ENCODE measurements at regions not wholly inside any gene's neighbourhood (a gene's known extent, or its start where the extent isn't known, plus 50 kb on each side); places are given as distances from the start of the nearest gene placed in this dataset.

DNA sequence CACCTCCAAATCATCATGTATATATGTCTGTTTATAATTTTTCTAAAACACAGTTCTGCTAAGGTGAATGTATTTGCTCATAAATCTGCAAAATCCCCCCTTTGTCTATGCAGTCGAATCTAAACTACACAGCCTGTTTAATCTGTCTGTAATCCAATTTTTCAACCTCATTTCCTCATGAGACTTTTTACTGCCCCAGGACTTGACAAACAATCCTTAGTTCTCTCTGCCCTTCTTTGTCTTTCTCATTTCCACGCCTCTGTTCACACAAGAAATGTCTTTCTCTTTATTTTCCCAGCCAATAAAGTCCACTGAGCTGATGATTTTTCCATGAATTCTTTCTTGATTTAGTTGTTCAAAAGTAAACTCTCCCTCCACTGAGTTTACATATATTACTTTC, 1154.3 kb downstream of the FAM181B start:
- TF ChIP-seq, protein P1, sequence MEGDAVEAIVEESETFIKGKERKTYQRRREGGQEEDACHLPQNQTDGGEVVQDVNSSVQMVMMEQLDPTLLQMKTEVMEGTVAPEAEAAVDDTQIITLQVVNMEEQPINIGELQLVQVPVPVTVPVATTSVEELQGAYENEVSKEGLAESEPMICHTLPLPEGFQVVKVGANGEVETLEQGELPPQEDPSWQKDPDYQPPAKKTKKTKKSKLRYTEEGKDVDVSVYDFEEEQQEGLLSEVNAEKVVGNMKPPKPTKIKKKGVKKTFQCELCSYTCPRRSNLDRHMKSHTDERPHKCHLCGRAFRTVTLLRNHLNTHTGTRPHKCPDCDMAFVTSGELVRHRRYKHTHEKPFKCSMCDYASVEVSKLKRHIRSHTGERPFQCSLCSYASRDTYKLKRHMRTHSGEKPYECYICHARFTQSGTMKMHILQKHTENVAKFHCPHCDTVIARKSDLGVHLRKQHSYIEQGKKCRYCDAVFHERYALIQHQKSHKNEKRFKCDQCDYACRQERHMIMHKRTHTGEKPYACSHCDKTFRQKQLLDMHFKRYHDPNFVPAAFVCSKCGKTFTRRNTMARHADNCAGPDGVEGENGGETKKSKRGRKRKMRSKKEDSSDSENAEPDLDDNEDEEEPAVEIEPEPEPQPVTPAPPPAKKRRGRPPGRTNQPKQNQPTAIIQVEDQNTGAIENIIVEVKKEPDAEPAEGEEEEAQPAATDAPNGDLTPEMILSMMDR (conservative IDR thresholded peaks at IDR 0.05; ENCODE audit: low read depth, low read length), result no peak
- TF ChIP-seq POLR2A (IDR thresholded peaks at IDR 0.05; ENCODE audit: low read depth, low read length) (no peak), BHLHE40 (IDR thresholded peaks at IDR 0.05; ENCODE audit: low read depth, low read length) (no peak), RCOR1 (IDR thresholded peaks at IDR 0.05; ENCODE audit: insufficient replicate concordance, low read length) (no peak), RAD21 (IDR thresholded peaks at IDR 0.05; ENCODE audit: low read length) (no peak), MXI1 (IDR thresholded peaks at IDR 0.05; ENCODE audit: borderline replicate concordance, low read depth, low read length) (no peak)
- TF ChIP-seq, protein P2, sequence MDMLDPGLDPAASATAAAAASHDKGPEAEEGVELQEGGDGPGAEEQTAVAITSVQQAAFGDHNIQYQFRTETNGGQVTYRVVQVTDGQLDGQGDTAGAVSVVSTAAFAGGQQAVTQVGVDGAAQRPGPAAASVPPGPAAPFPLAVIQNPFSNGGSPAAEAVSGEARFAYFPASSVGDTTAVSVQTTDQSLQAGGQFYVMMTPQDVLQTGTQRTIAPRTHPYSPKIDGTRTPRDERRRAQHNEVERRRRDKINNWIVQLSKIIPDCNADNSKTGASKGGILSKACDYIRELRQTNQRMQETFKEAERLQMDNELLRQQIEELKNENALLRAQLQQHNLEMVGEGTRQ (IDR thresholded peaks at IDR 0.05; ENCODE audit: low read depth, low read length), result no peak
